PFSK-1 (cell line): ENCODE measurements at regions not wholly inside any gene's neighbourhood (a gene's known extent, or its start where the extent isn't known, plus 50 kb on each side); places are given as distances from the start of the nearest gene placed in this dataset.

Source experiments
- FOXP2 ChIP-seq: optimal IDR thresholded peaks from 2 replicates; pipeline ENCODE3; 2011; ENCODE audit warnings: borderline replicate concordance, control low read depth, inconsistent platforms; ENCODE audit not compliant: insufficient read depth; ENCODE audit errors: extremely low read length, extremely low read depth
- POLR2AphosphoS5 ChIP-seq: IDR thresholded peaks from 2 replicates; pipeline ENCODE4 v1.6.1; 2012; ENCODE audit warnings: low read depth, mild to moderate bottlenecking, control low read depth, low read length, moderate library complexity
- REST ChIP-seq, 2 experiments: IDR thresholded peaks; 2 replicates each; pipeline versions ENCODE4 v1.6.1 to v1.8.0; 2011 to 2012; ENCODE audit warnings: low read depth in 2 of 2, low read length in 2 of 2, control low read depth in 1 of 2, inconsistent platforms in 1 of 2, mild to moderate bottlenecking in 1 of 2, moderate library complexity in 1 of 2; ENCODE audit not compliant: insufficient read depth in 1 of 2
- SIN3A ChIP-seq: IDR thresholded peaks from 2 replicates; pipeline ENCODE4 v1.6.1; 2012; ENCODE audit warnings: mild to moderate bottlenecking, low read length, moderate library complexity, borderline replicate concordance; ENCODE audit not compliant: insufficient read depth
- TAF1 ChIP-seq: IDR thresholded peaks from 2 replicates; pipeline ENCODE4 v1.6.1; 2012; ENCODE audit warnings: low read length, control low read depth, borderline replicate concordance; ENCODE audit not compliant: insufficient read depth

DNA sequence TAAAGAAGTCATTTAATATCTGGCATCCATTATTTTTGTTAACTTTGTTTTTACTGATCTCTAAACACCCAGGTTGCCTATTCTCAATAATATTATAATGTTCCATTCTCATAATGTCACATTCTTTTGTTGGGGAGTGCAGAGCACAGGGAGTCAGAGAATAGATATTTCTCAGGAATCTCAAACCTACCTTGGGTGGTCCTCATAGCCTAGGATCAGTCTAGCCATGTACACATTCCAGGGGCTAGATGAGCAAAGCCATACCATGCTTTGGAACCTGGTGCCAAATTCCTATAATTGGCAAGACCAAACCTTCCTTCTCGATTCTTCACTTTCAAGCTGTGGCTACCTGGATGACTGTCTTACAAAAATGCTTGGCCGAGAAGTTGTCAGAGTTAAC, 1124.7 kb upstream of the WWC1 start:
- TF ChIP-seq FOXP2: no peak

GRCh38 chr5:167167191-167167795, 1124.2 kb upstream of the WWC1 start:
- TF ChIP-seq POLR2AphosphoS5: no peak
- TF ChIP-seq FOXP2: no peak

- no peak for TF ChIP-seq TAF1
- TF ChIP-seq FOXP2: no peak
- TF ChIP-seq REST (IDR thresholded peaks at IDR 0.05; ENCODE audit: insufficient read depth in 1 of 2, low read depth in 2 of 2, low read length in 2 of 2): no peak
- no peak for TF ChIP-seq POLR2AphosphoS5
- TF ChIP-seq SIN3A: no peak
Measured at GRCh38 chr5:167168971-167169370, 1122.5 kb upstream of the WWC1 start.

GRCh38 chr5:167171056-167171455, 1120.4 kb upstream of the WWC1 start:
- TF ChIP-seq TAF1: no peak
- no peak for TF ChIP-seq REST (IDR thresholded peaks at IDR 0.05; ENCODE audit: insufficient read depth in 1 of 2, low read depth in 2 of 2, low read length in 2 of 2)
- TF ChIP-seq SIN3A: no peak
- TF ChIP-seq FOXP2: no peak

- no peak for TF ChIP-seq TAF1
- TF ChIP-seq SIN3A: no peak
- no peak for TF ChIP-seq POLR2AphosphoS5
- TF ChIP-seq REST (IDR thresholded peaks at IDR 0.05; ENCODE audit: insufficient read depth in 1 of 2, low read depth in 2 of 2, low read length in 2 of 2): no peak
- no peak for TF ChIP-seq FOXP2
Measured at GRCh38 chr5:167177736-167178135, 1113.7 kb upstream of the WWC1 start.

DNA sequence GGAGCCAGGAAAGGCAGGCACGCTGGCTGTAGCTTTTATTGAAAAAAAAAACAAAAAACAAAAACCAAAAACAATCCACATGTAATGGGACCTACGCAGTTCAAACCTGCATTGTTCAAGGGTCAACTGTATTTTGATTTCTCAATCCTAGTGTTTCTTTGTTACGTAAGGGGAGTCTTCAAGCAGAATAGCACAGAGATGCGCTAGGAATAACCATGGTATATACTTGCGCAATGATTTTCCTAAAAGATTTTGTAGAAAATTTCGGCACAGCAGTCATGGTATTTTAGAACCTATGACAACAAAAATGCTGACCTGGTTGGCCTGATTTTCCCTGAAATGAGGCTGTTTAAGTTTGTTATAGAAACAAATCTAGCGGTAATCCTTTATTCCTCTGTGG, 1110.5 kb upstream of the WWC1 start:
- TF ChIP-seq REST (IDR thresholded peaks at IDR 0.05; ENCODE audit: insufficient read depth in 1 of 2, low read depth in 2 of 2, low read length in 2 of 2) (no peak), FOXP2 (no peak), POLR2AphosphoS5 (no peak), SIN3A (no peak), TAF1 (no peak)
